IPS DF 6.9 (cell line): ENCODE measurements at regions not wholly inside any gene's neighbourhood (a gene's known extent, or its start where the extent isn't known, plus 50 kb on each side); places are given as distances from the start of the nearest gene placed in this dataset.

Source experiments
- DNase-seq: peaks from one replicate; pipeline ENCODE4 v3.0.0-alpha.2; 2013; ENCODE audit warnings: low read depth, low spot score
- H3K27ac ChIP-seq: one replicate; pipeline ENCODE4 v1.5.1; 2013; ENCODE audit warnings: low read length, control low read depth
- H3K27me3 ChIP-seq: 2 replicates; pipeline ENCODE4 v1.6.1; 2013; ENCODE audit warnings: mild to moderate bottlenecking, low read length; ENCODE audit not compliant: control insufficient read depth, insufficient read depth
- H3K36me3 ChIP-seq: 2 replicates; pipeline ENCODE4 v1.6.1; 2013; ENCODE audit warnings: low read length; ENCODE audit not compliant: control insufficient read depth, insufficient read depth
- H3K4me1 ChIP-seq: 2 replicates; pipeline ENCODE4 v1.6.1; 2013; ENCODE audit warnings: low read length; ENCODE audit not compliant: control insufficient read depth, insufficient read depth
- H3K4me3 ChIP-seq: 2 replicates; pipeline ENCODE4 v1.5.1; 2013; ENCODE audit warnings: mild to moderate bottlenecking, low read length
- H3K9me3 ChIP-seq: 2 replicates; pipeline ENCODE4 v1.6.1; 2013; ENCODE audit warnings: low read length, inconsistent platforms; ENCODE audit not compliant: control insufficient read depth, insufficient read depth
- WGBS: extraction: QIAGEN DNeasy Blood & Tissue Kit; methylation state at CpG from one replicate; pipeline ENCODE4 v1.1.7; 2013; ENCODE audit warnings: mixed read lengths, missing lambda C conversion rate; ENCODE audit not compliant: insufficient read length, insufficient coverage; 5-methylcytosine and 5-hydroxymethylcytosine counted together

DNA sequence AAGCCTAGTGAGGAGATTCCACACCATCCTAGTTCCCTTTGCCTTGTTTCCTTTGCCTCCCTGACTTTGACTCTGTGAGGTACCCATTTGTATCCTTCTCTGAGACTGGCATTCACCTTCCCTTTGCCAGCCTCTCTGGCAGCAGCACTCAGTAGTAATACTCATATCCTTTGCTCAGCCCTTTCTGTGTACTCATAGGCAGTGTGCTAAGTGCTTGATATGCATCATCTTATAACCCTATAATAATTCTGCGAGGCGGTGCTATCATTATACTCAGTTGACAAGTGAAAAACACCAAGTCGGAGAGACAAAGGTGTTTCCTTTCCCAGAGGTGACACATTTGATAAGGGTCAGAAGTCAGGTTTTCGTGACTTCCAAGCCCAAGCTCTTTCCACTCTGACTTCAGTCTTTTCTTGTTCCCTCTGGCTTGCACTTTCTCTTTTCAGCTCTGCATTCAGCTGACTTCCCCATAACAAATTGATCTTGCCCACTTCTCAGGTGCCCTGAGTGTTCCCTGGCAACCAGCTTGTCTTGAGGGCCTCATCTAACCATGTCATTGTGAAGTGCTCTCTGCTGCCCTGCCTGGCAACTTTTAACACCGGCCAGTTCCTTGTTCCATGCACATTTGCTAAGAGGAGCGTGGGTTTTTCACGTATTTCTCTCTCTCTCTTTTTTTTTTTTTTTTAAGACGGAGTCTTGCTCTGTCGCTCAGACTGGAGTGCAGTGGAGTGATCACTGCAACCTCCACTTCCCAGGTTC is 94.5 kb upstream of the UPP2 start:
- H3K4me1 ChIP-seq, result no peaks in the 10 kb centered on the region
- no CpG with 5 or more reads among the region's 9 CpGs for WGBS
- H3K27me3 ChIP-seq, result no peaks in the 10 kb centered on the region
- no peak overlapping the region for H3K4me3 ChIP-seq
- H3K9me3 ChIP-seq, result no peaks in the 10 kb centered on the region
- H3K36me3 ChIP-seq, result no peaks in the 10 kb centered on the region
- no peak for DNase-seq
- no peak overlapping the region for H3K27ac ChIP-seq

DNA sequence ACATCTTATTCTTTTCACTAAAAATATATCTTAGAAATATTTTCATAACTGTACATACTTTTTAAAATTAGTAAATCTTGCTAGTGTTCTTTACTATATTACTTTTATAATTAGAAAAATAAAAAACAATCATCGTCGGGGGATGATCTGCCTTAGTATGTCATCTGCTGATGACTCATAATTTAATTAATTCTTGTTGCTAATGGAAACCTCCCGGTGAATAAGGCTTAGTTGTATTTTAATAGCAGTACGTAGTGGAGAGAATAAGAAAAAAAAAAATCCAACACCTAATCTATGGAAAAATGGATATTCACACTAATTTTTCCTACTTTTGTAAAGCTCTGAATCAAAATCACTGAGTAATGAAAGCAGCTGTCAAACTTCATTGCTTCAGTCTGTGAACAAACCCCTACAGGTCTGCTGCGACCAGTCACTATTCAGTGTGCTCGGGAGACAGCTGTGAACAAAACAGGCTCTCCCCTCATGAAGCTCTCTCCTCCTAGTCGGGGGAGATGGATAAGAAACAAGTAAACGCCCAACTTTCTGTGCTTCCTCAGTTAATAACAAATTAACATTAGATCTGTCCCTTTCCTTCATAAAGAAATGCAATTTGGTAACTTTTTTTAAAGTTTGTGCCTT is 97.4 kb upstream of the UPP2 start:
- Histone ChIP-seq H3K4me3 (no peak overlapping the region), H3K9me3 (no peaks in the 10 kb centered on the region), H3K36me3 (no peaks in the 10 kb centered on the region), H3K4me1 (no peaks in the 10 kb centered on the region), H3K27ac (no peak overlapping the region), H3K27me3 (no peaks in the 10 kb centered on the region)
- DNase-seq, result no peak
- no CpG with 5 or more reads among the region's 8 CpGs for WGBS

DNA sequence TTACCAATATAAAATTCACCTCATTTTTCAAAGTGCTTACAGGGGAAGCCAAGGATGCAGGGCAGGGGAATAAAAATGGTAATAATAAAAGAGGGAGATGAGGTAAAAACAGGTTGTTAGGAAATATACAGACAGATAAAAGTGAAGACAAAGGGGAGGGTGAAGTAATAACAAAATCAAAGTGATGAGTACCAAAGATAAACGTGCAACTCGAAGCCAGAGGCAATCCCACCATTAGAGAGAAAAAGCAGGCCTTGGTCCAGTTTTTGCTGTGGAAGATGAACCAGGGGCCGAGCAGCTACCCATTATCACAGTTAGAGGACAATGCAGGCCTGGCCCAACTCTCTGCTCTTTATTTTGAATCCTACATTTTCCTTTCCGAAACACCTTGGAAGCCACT is 99.6 kb upstream of the UPP2 start:
- H3K36me3 ChIP-seq, result no peaks in the 10 kb centered on the region
- no peaks in the 10 kb centered on the region for H3K4me1 ChIP-seq
- H3K27me3 ChIP-seq, result no peaks in the 10 kb centered on the region
- DNase-seq, result no peak
- H3K9me3 ChIP-seq, result no peaks in the 10 kb centered on the region
- no peak overlapping the region for H3K27ac ChIP-seq
- no peak overlapping the region for H3K4me3 ChIP-seq
- WGBS, result no CpG with 5 or more reads among the region's 4 CpGs

DNA sequence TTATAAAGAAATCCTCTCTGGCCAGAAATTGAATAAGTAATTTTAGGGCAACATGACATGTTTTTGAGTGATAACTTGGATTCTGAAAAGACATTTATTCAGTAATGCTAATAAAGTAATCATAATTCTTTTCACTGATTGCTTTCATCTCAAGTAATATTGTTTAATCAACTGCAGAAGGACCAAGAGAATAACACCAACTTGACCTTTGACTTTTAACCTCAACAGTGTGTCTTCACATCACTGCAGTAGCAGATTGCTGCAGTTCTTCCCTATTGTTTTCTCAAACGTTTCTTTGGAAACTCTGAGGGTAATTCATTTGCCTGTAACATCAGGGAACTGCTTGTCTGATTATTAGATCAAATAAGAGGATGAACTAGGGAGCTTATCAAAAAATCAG is 104.9 kb upstream of the UPP2 start:
- H3K36me3 ChIP-seq, result no peaks in the 10 kb centered on the region
- no peaks in the 10 kb centered on the region for H3K9me3 ChIP-seq
- H3K27me3 ChIP-seq, result no peaks in the 10 kb centered on the region
- no peak overlapping the region for H3K4me3 ChIP-seq
- DNase-seq, result no peak
- H3K4me1 ChIP-seq, result no peaks in the 10 kb centered on the region
- H3K27ac ChIP-seq, result no peak overlapping the region
- no CpG with 5 or more reads among the region's 1 CpG for WGBS

DNA sequence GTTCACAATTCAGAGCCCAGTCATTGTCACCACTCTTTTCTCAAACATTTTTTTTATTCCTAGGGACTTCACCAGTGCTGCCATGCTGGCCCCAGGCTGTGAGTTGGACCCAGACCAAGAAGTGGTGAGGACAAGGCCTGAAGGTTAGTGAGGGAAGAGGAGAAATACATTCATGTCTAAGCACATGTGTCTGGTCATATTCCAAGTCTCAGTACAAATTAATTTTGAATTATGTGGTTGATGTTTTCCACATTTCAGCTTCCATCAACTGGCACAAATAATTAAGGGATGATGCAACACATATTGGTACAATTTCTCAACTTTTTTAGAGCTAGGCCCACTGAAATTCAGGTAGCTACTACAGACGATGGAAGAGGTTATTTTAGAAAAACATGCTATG is 106.6 kb upstream of the UPP2 start:
- H3K4me3 ChIP-seq, result no peak overlapping the region
- H3K27me3 ChIP-seq, result no peaks in the 10 kb centered on the region
- DNase-seq, result no peak
- no peaks in the 10 kb centered on the region for H3K36me3 ChIP-seq
- no peaks in the 10 kb centered on the region for H3K4me1 ChIP-seq
- WGBS, result no CpG with 5 or more reads among the region's 1 CpG
- no peaks in the 10 kb centered on the region; the same call in 1 of the 2 replicates for H3K9me3 ChIP-seq
- no peak overlapping the region for H3K27ac ChIP-seq

DNA sequence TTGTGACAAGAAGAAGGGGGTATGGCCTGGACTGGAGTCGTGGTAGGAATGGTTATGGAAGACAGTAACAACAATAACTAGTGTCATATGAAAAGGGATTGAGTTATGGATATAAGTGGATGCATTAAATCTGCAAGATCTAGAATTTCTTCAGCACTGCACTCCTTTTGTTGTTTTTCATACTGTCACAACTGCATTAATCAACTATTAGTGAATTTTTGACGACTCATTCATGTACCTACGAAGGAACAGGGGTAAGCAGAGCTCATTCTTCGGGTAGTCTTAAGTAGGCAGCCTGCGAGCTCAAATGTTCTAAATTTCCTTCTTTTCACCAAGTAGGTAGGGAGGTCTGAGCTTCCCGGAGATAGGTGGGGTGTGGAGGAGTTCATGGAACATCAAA is 109.7 kb upstream of the UPP2 start:
- Histone ChIP-seq H3K27ac (no peak overlapping the region), H3K36me3 (no peaks in the 10 kb centered on the region), H3K9me3 (no peaks in the 10 kb centered on the region; the same call in 1 of the 2 replicates), H3K4me1 (no peaks in the 10 kb centered on the region), H3K4me3 (no peak overlapping the region), H3K27me3 (no peaks in the 10 kb centered on the region)
- no peak for DNase-seq
- no CpG with 5 or more reads among the region's 6 CpGs for WGBS

DNA sequence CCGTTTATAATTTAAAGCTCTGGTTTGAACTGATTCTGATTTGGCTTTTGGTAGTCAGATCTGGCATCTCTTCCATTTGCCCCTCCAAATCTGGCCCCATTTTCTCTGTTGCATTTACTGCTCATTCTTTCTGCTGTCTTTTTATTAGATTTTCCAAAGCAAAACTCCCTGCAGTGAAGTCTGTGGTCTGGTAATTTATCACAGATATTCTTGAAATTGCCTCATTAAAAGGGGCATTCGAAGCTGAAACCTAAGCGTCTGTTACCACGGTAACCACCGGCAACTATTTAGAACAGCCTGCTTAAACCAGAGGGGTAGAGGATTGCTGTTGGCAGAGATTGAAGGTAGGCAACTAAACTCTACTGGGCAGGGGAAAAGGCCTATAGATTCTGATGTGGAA is 111.5 kb upstream of the UPP2 start:
- Histone ChIP-seq H3K27me3 (no peaks in the 10 kb centered on the region), H3K4me3 (no peak overlapping the region), H3K27ac (no peak overlapping the region), H3K4me1 (no peaks in the 10 kb centered on the region), H3K36me3 (no peaks in the 10 kb centered on the region), H3K9me3 (no peaks in the 10 kb centered on the region; the same call in 1 of the 2 replicates)
- peak; percentile 29 for DNase-seq
- WGBS, result no CpG with 5 or more reads among the region's 5 CpGs

DNA sequence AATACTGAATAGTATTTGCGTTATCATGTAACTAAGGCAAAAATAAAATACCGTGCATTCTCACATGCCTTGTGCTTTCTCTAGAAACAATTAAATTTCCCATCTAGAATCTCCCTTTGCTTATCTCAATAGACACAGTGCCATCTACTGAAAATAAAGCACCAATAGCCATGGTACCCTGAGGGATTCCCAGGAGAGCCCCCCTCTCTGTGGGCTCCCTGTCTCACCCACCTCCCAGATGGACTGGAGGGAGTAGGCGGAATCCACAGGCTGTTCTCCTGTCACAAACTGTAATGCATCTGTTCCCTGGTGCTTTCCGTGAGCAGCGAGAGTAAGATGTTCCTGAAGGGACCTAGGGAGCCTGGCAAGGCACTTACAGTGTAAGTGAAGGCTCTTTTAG is 112.4 kb upstream of the UPP2 start:
- H3K27me3 ChIP-seq, result no peaks in the 10 kb centered on the region
- WGBS, result no CpG with 5 or more reads among the region's 5 CpGs
- no peaks in the 10 kb centered on the region for H3K36me3 ChIP-seq
- H3K9me3 ChIP-seq, result no peaks in the 10 kb centered on the region; the same call in 1 of the 2 replicates
- DNase-seq, result no peak
- H3K4me1 ChIP-seq, result no peaks in the 10 kb centered on the region
- H3K4me3 ChIP-seq, result no peak overlapping the region
- no peak overlapping the region for H3K27ac ChIP-seq

DNA sequence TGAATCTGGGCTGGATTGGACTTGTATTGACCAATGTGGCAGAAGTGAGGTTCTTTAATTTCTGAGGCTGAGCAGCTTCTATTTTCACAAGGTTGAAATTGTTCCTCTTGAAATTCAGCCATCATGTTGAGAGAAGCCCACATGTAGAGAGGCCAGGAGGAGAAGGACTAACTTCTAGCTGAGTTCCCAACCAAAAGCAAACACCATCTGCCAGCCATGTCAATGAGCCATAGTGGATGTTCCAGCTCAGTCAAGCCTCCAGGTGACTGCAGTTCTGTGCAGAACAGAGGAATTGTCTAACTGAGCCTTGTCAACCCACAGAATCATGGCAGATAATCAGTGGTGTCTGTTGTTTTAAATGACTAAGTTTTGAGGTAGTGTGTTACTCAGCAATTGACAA is 110.6 kb upstream of the ACVR1 start:
- no peak for DNase-seq
- H3K4me1 ChIP-seq, result no peaks in the 10 kb centered on the region
- no peaks in the 10 kb centered on the region for H3K36me3 ChIP-seq
- H3K27ac ChIP-seq, result no peak overlapping the region
- H3K9me3 ChIP-seq, result no peaks in the 10 kb centered on the region; the same call in 1 of the 2 replicates
- H3K4me3 ChIP-seq, result no peak overlapping the region
- H3K27me3 ChIP-seq, result no peaks in the 10 kb centered on the region

DNA sequence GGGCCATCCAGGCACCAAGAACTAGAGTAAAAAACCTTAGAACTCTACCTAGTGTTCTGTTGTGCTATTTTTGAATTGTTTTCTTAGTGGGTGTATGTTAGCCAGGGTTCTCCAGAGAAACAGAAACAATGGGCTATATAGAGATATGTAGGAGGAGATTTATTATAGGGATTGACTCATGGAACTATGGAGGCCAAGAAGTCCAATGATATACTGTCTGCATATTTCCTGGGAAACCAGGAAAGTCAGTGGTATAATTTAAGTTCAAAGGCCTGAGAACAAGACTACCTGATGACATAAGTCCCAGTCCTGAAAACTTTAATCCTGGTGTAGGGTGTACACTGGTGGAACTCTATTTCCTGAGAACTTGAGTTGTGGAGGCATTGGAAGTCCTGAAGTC is 108.7 kb upstream of the ACVR1 start:
- DNase-seq, result no peak
- H3K27me3 ChIP-seq, result no peaks in the 10 kb centered on the region
- no peak overlapping the region for H3K4me3 ChIP-seq
- no peaks in the 10 kb centered on the region for H3K9me3 ChIP-seq
- H3K36me3 ChIP-seq, result no peaks in the 10 kb centered on the region
- no peaks in the 10 kb centered on the region for H3K4me1 ChIP-seq
- H3K27ac ChIP-seq, result no peak overlapping the region

DNA sequence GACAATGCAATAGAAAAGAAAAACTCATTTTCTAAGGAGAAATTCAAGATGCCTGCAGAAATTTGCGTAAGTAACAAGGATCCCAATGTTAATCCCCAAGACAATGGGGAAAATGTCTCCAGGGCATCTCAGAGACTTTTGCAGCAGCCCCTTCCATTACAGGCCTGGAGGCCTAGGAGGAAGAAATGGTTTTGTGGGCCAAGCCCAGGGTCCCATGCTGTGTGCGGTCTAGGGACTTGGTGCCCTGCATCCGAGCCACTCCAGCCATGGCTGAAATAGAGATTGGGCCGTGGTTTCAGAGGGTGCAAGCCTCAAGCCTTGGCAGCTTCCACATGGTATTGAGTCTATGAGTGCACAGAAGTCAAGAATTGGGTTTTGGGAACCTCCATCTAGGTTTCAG is 103.9 kb upstream of the ACVR1 start:
- no peak for DNase-seq
- Histone ChIP-seq H3K4me1 (no peaks in the 10 kb centered on the region), H3K36me3 (no peaks in the 10 kb centered on the region), H3K27ac (no peak overlapping the region), H3K4me3 (no peak overlapping the region), H3K9me3 (no peaks in the 10 kb centered on the region), H3K27me3 (no peaks in the 10 kb centered on the region)
- WGBS, result no CpG with 5 or more reads among the region's 4 CpGs
